ENCODE measurements at regions not wholly inside any gene's neighbourhood (a gene's known extent, or its start where the extent isn't known, plus 50 kb on each side); places are given as distances from the start of the nearest gene placed in this dataset.
"Not testable (repeated sequence)": the region's sequence is repeated elsewhere in the genome, so short reads cannot be mapped to it uniquely, and the experiment has no call there.

- no peaks in the 10 kb centered on the region for H3K36me3 ChIP-seq (ENCODE audit: control insufficient read depth, insufficient read depth, low read length)
- H3K4me1 ChIP-seq (ENCODE audit: control insufficient read depth, insufficient read depth, low read length), result no peaks in the 10 kb centered on the region
- H3K4me3 ChIP-seq (ENCODE audit: low read length), result no peak overlapping the region
- H3K27me3 ChIP-seq (ENCODE audit: control insufficient read depth, insufficient read depth, low read length), result no peaks in the 10 kb centered on the region
- no peak overlapping the region for H3K27ac ChIP-seq (ENCODE audit: low read depth, low read length)
- no peak overlapping the region for H3K9ac ChIP-seq (ENCODE audit: low read length)
Observed at GRCh38 chr10:64648915-64649314, 1127.7 kb downstream of the REEP3 start.

DNA sequence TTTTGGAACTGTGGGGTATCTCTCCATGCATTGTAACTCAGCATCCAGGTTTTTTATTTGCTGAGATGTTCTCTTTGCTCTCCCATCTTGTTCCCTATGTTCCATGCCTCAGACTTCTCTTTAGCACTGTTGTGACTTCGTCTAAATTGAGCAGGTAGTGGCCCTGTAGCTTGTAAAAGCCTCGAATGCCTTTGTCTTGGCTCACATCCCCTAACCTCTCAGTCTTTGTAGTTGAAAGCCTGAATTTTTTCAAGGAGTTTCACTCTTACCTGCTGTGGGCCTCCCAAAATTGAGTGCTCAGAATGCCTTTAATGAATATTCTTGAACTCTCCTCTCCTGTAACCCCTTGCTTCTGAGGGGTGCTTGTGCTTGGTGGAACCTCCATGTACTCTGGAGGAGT lies 1137.3 kb downstream of the REEP3 start:
- Histone ChIP-seq H3K9ac (ENCODE audit: low read length) (no peak overlapping the region), H3K4me3 (ENCODE audit: low read length) (no peak overlapping the region)

GRCh38 chr10:64659311-64659710 lies 1138.1 kb downstream of the REEP3 start:
- Histone ChIP-seq H3K27ac (ENCODE audit: low read depth, low read length) (no peak overlapping the region), H3K4me3 (ENCODE audit: low read length) (no peak overlapping the region), H3K27me3 (ENCODE audit: control insufficient read depth, insufficient read depth, low read length) (no peaks in the 10 kb centered on the region), H3K36me3 (ENCODE audit: control insufficient read depth, insufficient read depth, low read length) (no peaks in the 10 kb centered on the region), H3K4me1 (ENCODE audit: control insufficient read depth, insufficient read depth, low read length) (no peaks in the 10 kb centered on the region), H3K9ac (ENCODE audit: low read length) (no peak overlapping the region)

More for the DNA sequence above, 1137.3 kb downstream of the REEP3 start:
- H3K4me1 ChIP-seq (ENCODE audit: control insufficient read depth, insufficient read depth, low read length), result no peaks in the 10 kb centered on the region
- no peaks in the 10 kb centered on the region for H3K36me3 ChIP-seq (ENCODE audit: control insufficient read depth, insufficient read depth, low read length)
- no peak overlapping the region for H3K27ac ChIP-seq (ENCODE audit: low read depth, low read length)
- no peaks in the 10 kb centered on the region for H3K27me3 ChIP-seq (ENCODE audit: control insufficient read depth, insufficient read depth, low read length)

DNA sequence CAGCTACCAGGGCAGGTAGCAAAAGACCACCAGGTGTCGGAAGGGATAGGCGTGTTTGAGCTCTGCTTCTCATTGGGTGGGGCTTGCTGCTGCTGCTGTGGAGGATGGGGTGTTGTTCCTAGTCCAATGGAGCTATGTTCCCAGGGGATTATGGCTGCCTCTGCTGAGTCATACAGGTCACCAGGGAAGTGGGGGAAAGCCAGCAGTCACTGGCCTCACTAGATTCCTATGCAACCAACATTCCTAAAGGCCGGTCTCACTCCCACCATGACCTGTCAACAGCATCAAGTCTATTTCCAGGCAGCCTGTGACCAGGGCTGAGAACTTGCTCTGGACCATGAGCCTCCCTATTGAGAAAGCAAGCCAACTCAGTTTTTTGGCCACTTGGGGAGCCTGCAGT lies 1160.8 kb downstream of the REEP3 start:
- no peak overlapping the region for H3K27ac ChIP-seq (ENCODE audit: low read depth, low read length)
- H3K4me3 ChIP-seq (ENCODE audit: low read length), result no peak overlapping the region
- H3K4me1 ChIP-seq (ENCODE audit: control insufficient read depth, insufficient read depth, low read length), result no peaks in the 10 kb centered on the region
- no peaks in the 10 kb centered on the region for H3K36me3 ChIP-seq (ENCODE audit: control insufficient read depth, insufficient read depth, low read length)
- H3K27me3 ChIP-seq (ENCODE audit: control insufficient read depth, insufficient read depth, low read length), result no peaks in the 10 kb centered on the region
- H3K9ac ChIP-seq (ENCODE audit: low read length), result no peak overlapping the region

DNA sequence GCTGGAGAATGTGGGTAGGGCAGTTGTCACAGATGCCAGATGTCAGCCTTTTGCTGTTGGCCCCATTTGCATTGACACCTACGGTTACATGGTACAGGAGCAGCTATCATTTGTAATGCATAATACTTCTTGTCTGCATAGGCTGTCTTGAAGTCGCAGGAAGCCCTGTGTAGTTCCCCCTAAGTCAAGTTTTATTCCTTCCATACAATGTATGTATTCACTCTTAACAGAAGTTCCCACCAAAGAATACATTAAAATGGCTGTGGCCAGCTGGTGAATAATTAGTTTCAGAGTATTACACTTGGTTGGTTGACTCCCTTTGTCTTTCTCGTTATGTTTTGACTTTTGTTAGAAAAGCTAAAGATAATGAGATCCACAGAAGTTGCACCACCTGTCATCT lies 1169.0 kb downstream of the REEP3 start:
- Histone ChIP-seq H3K4me3 (ENCODE audit: low read length) (no peak overlapping the region), H3K4me1 (ENCODE audit: control insufficient read depth, insufficient read depth, low read length) (no peaks in the 10 kb centered on the region), H3K27me3 (ENCODE audit: control insufficient read depth, insufficient read depth, low read length) (no peaks in the 10 kb centered on the region), H3K27ac (ENCODE audit: low read depth, low read length) (no peak overlapping the region), H3K9ac (ENCODE audit: low read length) (no peak overlapping the region), H3K36me3 (ENCODE audit: control insufficient read depth, insufficient read depth, low read length) (no peaks in the 10 kb centered on the region)

DNA sequence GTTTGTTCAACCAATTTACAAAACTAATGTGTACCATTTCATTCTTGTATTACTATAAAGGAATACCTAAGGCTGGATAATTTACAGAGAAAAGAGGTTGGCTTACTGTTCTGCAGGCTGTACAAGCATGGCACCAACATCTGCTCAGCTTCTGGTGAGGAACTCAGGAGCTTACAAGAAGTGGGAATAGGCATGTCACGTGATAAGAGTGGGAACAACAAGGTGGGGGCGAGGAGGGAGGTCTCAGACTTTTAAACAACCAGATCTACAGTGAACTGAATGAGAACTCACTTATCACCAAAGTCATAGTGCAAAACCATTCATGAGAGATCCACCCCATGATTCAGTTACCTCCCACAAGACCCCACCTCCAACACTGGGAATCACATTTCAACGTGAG lies 1178.0 kb downstream of the REEP3 start:
- no peak overlapping the region for H3K27ac ChIP-seq (ENCODE audit: low read depth, low read length)
- no peaks in the 10 kb centered on the region for H3K36me3 ChIP-seq (ENCODE audit: control insufficient read depth, insufficient read depth, low read length)
- H3K4me1 ChIP-seq (ENCODE audit: control insufficient read depth, insufficient read depth, low read length), result no peaks in the 10 kb centered on the region

GRCh38 chr10:64702086-64702485 lies 1180.9 kb downstream of the REEP3 start:
- not testable (repeated sequence) for H3K27ac ChIP-seq (ENCODE audit: low read depth, low read length); H3K4me3 ChIP-seq (ENCODE audit: low read length); H3K27me3 ChIP-seq (ENCODE audit: control insufficient read depth, insufficient read depth, low read length); H3K4me1 ChIP-seq (ENCODE audit: control insufficient read depth, insufficient read depth, low read length); H3K9ac ChIP-seq (ENCODE audit: low read length); H3K36me3 ChIP-seq (ENCODE audit: control insufficient read depth, insufficient read depth, low read length)

More for the DNA sequence above, 1178.0 kb downstream of the REEP3 start:
- H3K4me3 ChIP-seq (ENCODE audit: low read length), result no peak overlapping the region
- H3K9ac ChIP-seq (ENCODE audit: low read length), result no peak overlapping the region
- H3K27me3 ChIP-seq (ENCODE audit: control insufficient read depth, insufficient read depth, low read length), result no peaks in the 10 kb centered on the region

DNA sequence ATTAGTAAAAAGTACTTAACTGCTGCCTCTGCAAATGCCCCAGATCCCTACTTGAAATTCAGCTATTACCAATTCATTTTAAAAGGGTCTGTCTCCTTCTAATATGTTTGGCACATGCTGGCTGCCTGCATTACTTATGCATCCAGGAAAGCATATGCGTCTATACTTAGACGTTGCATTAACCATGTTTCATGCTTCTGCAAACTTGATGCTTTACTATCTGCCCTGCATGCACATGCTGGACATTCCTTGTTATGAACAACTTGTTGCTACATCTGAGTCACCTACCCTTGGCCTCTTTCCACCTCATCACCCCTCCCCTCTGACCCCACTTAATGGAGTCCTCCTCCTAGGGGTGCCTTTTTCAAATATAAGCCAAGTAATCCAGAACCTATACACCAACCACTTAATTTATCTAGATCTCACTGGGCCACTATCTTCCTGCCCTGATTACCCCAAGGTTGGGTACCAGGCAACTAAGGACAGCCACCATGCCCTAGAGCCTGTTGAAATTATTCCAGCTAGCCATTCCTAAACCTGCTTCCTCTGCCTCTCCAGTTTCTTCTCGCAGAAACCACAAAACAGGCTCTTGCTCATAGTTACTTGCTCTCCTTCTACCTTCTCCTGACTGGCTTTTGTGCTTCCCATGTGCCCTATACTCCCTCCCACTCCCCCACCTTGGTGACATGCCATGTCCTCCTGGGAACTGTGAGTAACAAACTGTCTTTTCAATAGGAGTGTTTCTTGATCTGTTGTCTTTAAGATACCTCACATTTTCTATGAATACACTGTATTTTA lies 1187.9 kb downstream of the REEP3 start:
- no peaks in the 10 kb centered on the region for H3K36me3 ChIP-seq (ENCODE audit: control insufficient read depth, insufficient read depth, low read length)
- H3K4me3 ChIP-seq (ENCODE audit: low read length), result no peak overlapping the region
- no peak overlapping the region for H3K27ac ChIP-seq (ENCODE audit: low read depth, low read length)
- H3K4me1 ChIP-seq (ENCODE audit: control insufficient read depth, insufficient read depth, low read length), result no peaks in the 10 kb centered on the region
- no peaks in the 10 kb centered on the region for H3K27me3 ChIP-seq (ENCODE audit: control insufficient read depth, insufficient read depth, low read length)
- no peak overlapping the region for H3K9ac ChIP-seq (ENCODE audit: low read length)

- Histone ChIP-seq H3K4me1 (ENCODE audit: control insufficient read depth, insufficient read depth, low read length) (no peaks in the 10 kb centered on the region), H3K27me3 (ENCODE audit: control insufficient read depth, insufficient read depth, low read length) (no peaks in the 10 kb centered on the region), H3K27ac (ENCODE audit: low read depth, low read length) (no peak overlapping the region), H3K9ac (ENCODE audit: low read length) (no peak overlapping the region), H3K36me3 (ENCODE audit: control insufficient read depth, insufficient read depth, low read length) (no peaks in the 10 kb centered on the region), H3K4me3 (ENCODE audit: low read length) (no peak overlapping the region)
Observed at GRCh38 chr10:64726466-64726865, 1205.3 kb downstream of the REEP3 start.

GRCh38 chr10:64731016-64731415 lies 1209.8 kb downstream of the REEP3 start:
- Histone ChIP-seq H3K27ac (ENCODE audit: low read depth, low read length) (no peak overlapping the region), H3K9ac (ENCODE audit: low read length) (no peak overlapping the region), H3K4me3 (ENCODE audit: low read length) (no peak overlapping the region), H3K27me3 (ENCODE audit: control insufficient read depth, insufficient read depth, low read length) (no peaks in the 10 kb centered on the region), H3K4me1 (ENCODE audit: control insufficient read depth, insufficient read depth, low read length) (no peaks in the 10 kb centered on the region), H3K36me3 (ENCODE audit: control insufficient read depth, insufficient read depth, low read length) (no peaks in the 10 kb centered on the region)

DNA sequence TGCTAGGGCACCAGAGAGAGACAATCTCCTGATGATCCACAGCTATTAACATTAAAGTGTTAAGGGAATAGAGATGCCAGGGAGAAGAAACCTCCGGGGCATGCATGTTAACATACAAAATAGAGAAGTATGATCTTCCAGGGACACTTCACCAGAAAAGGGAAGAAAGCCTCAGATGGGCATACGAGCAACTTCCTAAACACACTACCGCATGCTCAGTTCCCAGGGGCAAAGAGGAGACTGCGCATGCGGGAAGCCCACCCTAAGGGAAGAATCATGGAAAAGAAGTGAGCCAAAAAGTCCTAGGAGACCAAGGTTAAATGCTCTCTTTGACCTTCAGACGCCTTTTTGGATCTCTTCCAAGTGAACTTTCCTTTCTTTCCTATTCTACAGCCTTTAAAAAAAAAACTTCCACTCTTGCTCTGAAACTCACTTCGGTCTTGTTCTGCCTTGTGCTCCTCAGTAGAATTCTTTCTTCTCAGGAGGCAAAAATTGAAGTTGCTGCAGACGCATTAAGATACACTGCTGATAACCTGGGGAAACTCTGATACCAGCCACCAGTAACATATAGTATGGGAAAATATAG lies 1211.3 kb downstream of the REEP3 start:
- H3K27ac ChIP-seq (ENCODE audit: low read depth, low read length), result no peak overlapping the region
- H3K36me3 ChIP-seq (ENCODE audit: control insufficient read depth, insufficient read depth, low read length), result no peaks in the 10 kb centered on the region
- no peak overlapping the region for H3K9ac ChIP-seq (ENCODE audit: low read length)
- no peaks in the 10 kb centered on the region for H3K4me1 ChIP-seq (ENCODE audit: control insufficient read depth, insufficient read depth, low read length)
- no peak overlapping the region for H3K4me3 ChIP-seq (ENCODE audit: low read length)
- no peaks in the 10 kb centered on the region for H3K27me3 ChIP-seq (ENCODE audit: control insufficient read depth, insufficient read depth, low read length)

- no peak overlapping the region for H3K4me3 ChIP-seq (ENCODE audit: low read length)
- no peak overlapping the region for H3K27ac ChIP-seq (ENCODE audit: low read depth, low read length)
- H3K27me3 ChIP-seq (ENCODE audit: control insufficient read depth, insufficient read depth, low read length), result no peaks in the 10 kb centered on the region
- no peak overlapping the region for H3K9ac ChIP-seq (ENCODE audit: low read length)
- H3K4me1 ChIP-seq (ENCODE audit: control insufficient read depth, insufficient read depth, low read length), result no peaks in the 10 kb centered on the region
- H3K36me3 ChIP-seq (ENCODE audit: control insufficient read depth, insufficient read depth, low read length), result no peaks in the 10 kb centered on the region
Observed at GRCh38 chr10:64733980-64734379, 1212.8 kb downstream of the REEP3 start.

DNA sequence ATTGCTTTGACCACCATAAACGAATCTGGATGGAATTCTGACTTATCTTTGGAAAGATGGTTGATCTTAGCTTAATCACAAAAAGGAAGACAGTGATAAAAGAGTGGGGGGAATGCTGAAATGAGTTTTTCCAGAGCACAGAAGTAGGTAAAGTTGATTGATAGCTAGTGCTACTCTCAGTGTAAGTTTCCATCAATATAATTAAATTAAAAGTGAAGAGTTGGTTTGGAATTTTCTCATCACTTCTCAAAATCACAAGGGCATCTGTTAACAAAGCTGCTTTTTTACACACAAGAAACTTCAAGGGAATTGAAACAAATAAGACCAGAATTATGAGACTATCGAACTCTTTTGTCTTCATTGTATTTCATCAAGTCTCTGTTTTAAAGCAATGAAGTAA lies 1217.3 kb downstream of the REEP3 start:
- no peaks in the 10 kb centered on the region for H3K27me3 ChIP-seq (ENCODE audit: control insufficient read depth, insufficient read depth, low read length)
- no peak overlapping the region for H3K27ac ChIP-seq (ENCODE audit: low read depth, low read length)
- H3K4me3 ChIP-seq (ENCODE audit: low read length), result no peak overlapping the region
- H3K36me3 ChIP-seq (ENCODE audit: control insufficient read depth, insufficient read depth, low read length), result no peaks in the 10 kb centered on the region
- no peaks in the 10 kb centered on the region for H3K4me1 ChIP-seq (ENCODE audit: control insufficient read depth, insufficient read depth, low read length)
- H3K9ac ChIP-seq (ENCODE audit: low read length), result no peak overlapping the region
